ENCODE measurements at regions not wholly inside any gene's neighbourhood (a gene's known extent, or its start where the extent isn't known, plus 50 kb on each side); places are given as distances from the start of the nearest gene placed in this dataset.
"Not testable (repeated sequence)": the region's sequence is repeated elsewhere in the genome, so short reads cannot be mapped to it uniquely, and the experiment has no call there.

GRCh38 chr7:149558149-149558861, 60.7 kb upstream of the ZNF746 start:
- no peak overlapping the region for H3K27ac ChIP-seq (ENCODE audit: insufficient read depth, low read depth, low read length)
- TF ChIP-seq MAX (IDR thresholded peaks at IDR 0.05; ENCODE audit: insufficient read depth, insufficient read length) (no peak), JUN (IDR thresholded peaks at IDR 0.05; ENCODE audit: borderline replicate concordance, insufficient read depth, insufficient read length, low read depth) (no peak), CTCF (IDR thresholded peaks at IDR 0.05; ENCODE audit: extremely low read depth in 1 of 2, insufficient read depth in 1 of 2, low read depth in 1 of 2, low read length in 2 of 2) (no peak), POLR2AphosphoS5 (IDR thresholded peaks at IDR 0.05; ENCODE audit: insufficient read depth, low read depth, low read length) (no peak), FOS (IDR thresholded peaks at IDR 0.05; ENCODE audit: borderline replicate concordance, insufficient read depth, low read length) (no peak), MYC (IDR thresholded peaks at IDR 0.05; ENCODE audit: low read depth, low read length) (no peak), POLR2A (IDR thresholded peaks at IDR 0.05; ENCODE audit: low read depth, low read length) (no peak), GATA2 (IDR thresholded peaks at IDR 0.05; ENCODE audit: insufficient read depth, insufficient read length, low read depth, low read length) (no peak)
- no peak overlapping the region for H2AFZ ChIP-seq (ENCODE audit: low read depth, low read length)
- H3K9me1 ChIP-seq (replicated peaks; ENCODE audit: control insufficient read depth, extremely low read depth, insufficient read depth, low read length) = no peaks in the 10 kb centered on the region
- dilution Hi-C loops (cut with MboI; ENCODE audit: extremely low pct_ligation_motif_present, low sequenced_read_pairs) = no loop called here
- no peak overlapping the region for H3K9ac ChIP-seq (replicated peaks; ENCODE audit: extremely low read depth, insufficient read depth, low read length)
- H3K4me2 ChIP-seq (ENCODE audit: insufficient read depth, low read length) = no peak overlapping the region
- no peaks in the 10 kb centered on the region for H3K79me2 ChIP-seq (ENCODE audit: control insufficient read depth, insufficient read depth, low read length)
- no peak overlapping the region for H3K4me3 ChIP-seq (replicated peaks in 1 of 3; ENCODE audit: insufficient read depth in 1 of 3, low read depth in 1 of 3, low read length in 3 of 3)
- FAIRE-seq (no peak), DNase-seq (ENCODE audit: low read depth, low spot score) (no peak)
- no peaks in the 10 kb centered on the region for H3K27me3 ChIP-seq (ENCODE audit: control insufficient read depth in 2 of 2, insufficient read depth in 2 of 2, low read length in 2 of 2)
- CTCF ChIA-PET = no interaction called here
- H4K20me1 ChIP-seq (replicated peaks; ENCODE audit: control insufficient read depth, extremely low read depth, insufficient read depth, low read length) = no peaks in the 10 kb centered on the region
- intact Hi-C loops (cut with micrococcal nuclease) = no loop called here
- POLR2A ChIA-PET = no interaction called here
- H3K9me3 ChIP-seq (replicated peaks; ENCODE audit: control insufficient read depth, insufficient read depth, low read length) = no peaks in the 10 kb centered on the region
- peaks cover 3 to 15% of the 10 kb centered on the region in 2 experiments for H3K36me3 ChIP-seq (ENCODE audit: control insufficient read depth in 2 of 2, extremely low read depth in 1 of 2, insufficient read depth in 2 of 2, low read length in 2 of 2)
- H3K4me1 ChIP-seq (ENCODE audit: control insufficient read depth, extremely low read depth, insufficient read depth, low read length) = no peaks in the 10 kb centered on the region
- BruUV-seq (replicated peaks) = no TSS peak

- H3K9me3 ChIP-seq (replicated peaks; ENCODE audit: control insufficient read depth, insufficient read depth, low read length); POLR2A ChIA-PET; H3K27ac ChIP-seq (ENCODE audit: insufficient read depth, low read depth, low read length); dilution Hi-C loops (cut with MboI; ENCODE audit: extremely low pct_ligation_motif_present, low sequenced_read_pairs); DNase-seq (ENCODE audit: low read depth, low spot score); H3K4me3 ChIP-seq (replicated peaks in 1 of 3; ENCODE audit: insufficient read depth in 1 of 3, low read depth in 1 of 3, low read length in 3 of 3); BruUV-seq (replicated peaks); H3K27me3 ChIP-seq (ENCODE audit: control insufficient read depth in 2 of 2, insufficient read depth in 2 of 2, low read length in 2 of 2); intact Hi-C loops (cut with micrococcal nuclease); H2AFZ ChIP-seq (ENCODE audit: low read depth, low read length); H3K4me2 ChIP-seq (ENCODE audit: insufficient read depth, low read length); H3K4me1 ChIP-seq (ENCODE audit: control insufficient read depth, extremely low read depth, insufficient read depth, low read length); FAIRE-seq; CTCF ChIA-PET; H3K9me1 ChIP-seq (replicated peaks; ENCODE audit: control insufficient read depth, extremely low read depth, insufficient read depth, low read length); H4K20me1 ChIP-seq (replicated peaks; ENCODE audit: control insufficient read depth, extremely low read depth, insufficient read depth, low read length); H3K79me2 ChIP-seq (ENCODE audit: control insufficient read depth, insufficient read depth, low read length); H3K9ac ChIP-seq (replicated peaks; ENCODE audit: extremely low read depth, insufficient read depth, low read length): not testable (repeated sequence)
- H3K36me3 ChIP-seq (ENCODE audit: control insufficient read depth in 2 of 2, extremely low read depth in 1 of 2, insufficient read depth in 2 of 2, low read length in 2 of 2) = peaks cover 7 to 12% of the 10 kb centered on the region in 2 experiments
These were observed 58.9 kb upstream of the ZNF746 start for GRCh38 chr7:149556525-149556924.

- H3K27ac ChIP-seq (ENCODE audit: insufficient read depth, low read depth, low read length); H3K79me2 ChIP-seq (ENCODE audit: control insufficient read depth, insufficient read depth, low read length); DNase-seq (ENCODE audit: low read depth, low spot score); dilution Hi-C loops (cut with MboI; ENCODE audit: extremely low pct_ligation_motif_present, low sequenced_read_pairs); H3K27me3 ChIP-seq (ENCODE audit: control insufficient read depth in 2 of 2, insufficient read depth in 2 of 2, low read length in 2 of 2); H3K4me3 ChIP-seq (replicated peaks in 1 of 3; ENCODE audit: insufficient read depth in 1 of 3, low read depth in 1 of 3, low read length in 3 of 3); intact Hi-C loops (cut with micrococcal nuclease); H3K9me3 ChIP-seq (replicated peaks; ENCODE audit: control insufficient read depth, insufficient read depth, low read length); H3K4me1 ChIP-seq (ENCODE audit: control insufficient read depth, extremely low read depth, insufficient read depth, low read length); H3K9ac ChIP-seq (replicated peaks; ENCODE audit: extremely low read depth, insufficient read depth, low read length); FAIRE-seq; POLR2A ChIA-PET; H3K4me2 ChIP-seq (ENCODE audit: insufficient read depth, low read length); H4K20me1 ChIP-seq (replicated peaks; ENCODE audit: control insufficient read depth, extremely low read depth, insufficient read depth, low read length); H3K9me1 ChIP-seq (replicated peaks; ENCODE audit: control insufficient read depth, extremely low read depth, insufficient read depth, low read length); CTCF ChIA-PET; BruUV-seq (replicated peaks); H2AFZ ChIP-seq (ENCODE audit: low read depth, low read length): not testable (repeated sequence)
- H3K36me3 ChIP-seq (ENCODE audit: control insufficient read depth in 2 of 2, extremely low read depth in 1 of 2, insufficient read depth in 2 of 2, low read length in 2 of 2) = peaks cover 15 to 21% of the 10 kb centered on the region in 2 experiments
These were observed 57.2 kb upstream of the ZNF746 start for GRCh38 chr7:149554821-149555220.
